ENCODE measurements at regions not wholly inside any gene's neighbourhood (a gene's known extent, or its start where the extent isn't known, plus 50 kb on each side); places are given as distances from the start of the nearest gene placed in this dataset.

DNA sequence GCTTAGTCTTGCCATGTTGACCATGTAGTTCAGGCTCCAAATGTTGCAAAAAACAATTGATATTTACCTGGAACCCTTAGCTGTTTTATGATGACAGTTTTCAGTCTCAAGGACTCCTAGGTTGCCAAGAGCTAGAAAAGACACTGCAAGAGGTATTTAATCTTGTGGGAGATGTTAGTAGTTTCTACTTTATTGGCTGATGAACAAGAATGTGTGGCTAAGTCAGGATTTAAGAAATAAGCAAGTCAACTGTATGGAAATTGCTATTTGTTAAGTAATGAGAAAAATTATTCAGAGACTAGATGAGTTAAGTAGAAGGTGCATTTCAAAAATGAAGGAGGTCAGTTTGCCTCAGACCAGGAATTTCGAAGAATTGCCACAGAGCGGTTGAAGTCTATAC, 639.7 kb upstream of the USP24 start:
- TF ChIP-seq REST (IDR thresholded peaks at IDR 0.05) (no peak), RARB (CRISPR knock-in tag; IDR thresholded peaks at IDR 0.05) (no peak), POLR2A (IDR thresholded peaks at IDR 0.05; ENCODE audit: low read length) (no peak), TP53 (CRISPR knock-in tag; IDR thresholded peaks at IDR 0.05) (no peak), HDAC2 (IDR thresholded peaks at IDR 0.05) (no peak), ESRRA (IDR thresholded peaks at IDR 0.05; ENCODE audit: borderline replicate concordance, low read length) (no peak), KDM1A (IDR thresholded peaks at IDR 0.05; ENCODE audit: low read depth) (no peak), PHF8 (IDR thresholded peaks at IDR 0.05; ENCODE audit: borderline replicate concordance, low read depth) (no peak), ZC3H11A (IDR thresholded peaks at IDR 0.05) (no peak), CBX8 (IDR thresholded peaks at IDR 0.05) (no peak), POLR2AphosphoS2 (conservative IDR thresholded peaks at IDR 0.05; ENCODE audit: low read length) (no peak)
- TF ChIP-seq, protein P1, sequence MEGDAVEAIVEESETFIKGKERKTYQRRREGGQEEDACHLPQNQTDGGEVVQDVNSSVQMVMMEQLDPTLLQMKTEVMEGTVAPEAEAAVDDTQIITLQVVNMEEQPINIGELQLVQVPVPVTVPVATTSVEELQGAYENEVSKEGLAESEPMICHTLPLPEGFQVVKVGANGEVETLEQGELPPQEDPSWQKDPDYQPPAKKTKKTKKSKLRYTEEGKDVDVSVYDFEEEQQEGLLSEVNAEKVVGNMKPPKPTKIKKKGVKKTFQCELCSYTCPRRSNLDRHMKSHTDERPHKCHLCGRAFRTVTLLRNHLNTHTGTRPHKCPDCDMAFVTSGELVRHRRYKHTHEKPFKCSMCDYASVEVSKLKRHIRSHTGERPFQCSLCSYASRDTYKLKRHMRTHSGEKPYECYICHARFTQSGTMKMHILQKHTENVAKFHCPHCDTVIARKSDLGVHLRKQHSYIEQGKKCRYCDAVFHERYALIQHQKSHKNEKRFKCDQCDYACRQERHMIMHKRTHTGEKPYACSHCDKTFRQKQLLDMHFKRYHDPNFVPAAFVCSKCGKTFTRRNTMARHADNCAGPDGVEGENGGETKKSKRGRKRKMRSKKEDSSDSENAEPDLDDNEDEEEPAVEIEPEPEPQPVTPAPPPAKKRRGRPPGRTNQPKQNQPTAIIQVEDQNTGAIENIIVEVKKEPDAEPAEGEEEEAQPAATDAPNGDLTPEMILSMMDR (IDR thresholded peaks at IDR 0.05), result no peak
- TF ChIP-seq, protein P2, sequence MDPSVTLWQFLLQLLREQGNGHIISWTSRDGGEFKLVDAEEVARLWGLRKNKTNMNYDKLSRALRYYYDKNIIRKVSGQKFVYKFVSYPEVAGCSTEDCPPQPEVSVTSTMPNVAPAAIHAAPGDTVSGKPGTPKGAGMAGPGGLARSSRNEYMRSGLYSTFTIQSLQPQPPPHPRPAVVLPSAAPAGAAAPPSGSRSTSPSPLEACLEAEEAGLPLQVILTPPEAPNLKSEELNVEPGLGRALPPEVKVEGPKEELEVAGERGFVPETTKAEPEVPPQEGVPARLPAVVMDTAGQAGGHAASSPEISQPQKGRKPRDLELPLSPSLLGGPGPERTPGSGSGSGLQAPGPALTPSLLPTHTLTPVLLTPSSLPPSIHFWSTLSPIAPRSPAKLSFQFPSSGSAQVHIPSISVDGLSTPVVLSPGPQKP (IDR thresholded peaks at IDR 0.05; ENCODE audit: low read depth, low read length), result no peak
